IPS-NIHi11 (cell line): ENCODE measurements at regions not wholly inside any gene's neighbourhood (a gene's known extent, or its start where the extent isn't known, plus 50 kb on each side); places are given as distances from the start of the nearest gene placed in this dataset.

Experiments used
- DNase-seq: peaks from one replicate; pipeline ENCODE4 v3.0.0; 2012; ENCODE audit warnings: mixed read lengths, low spot score

- DNase-seq: no peak
Observed at GRCh38 chr4:24164054-24164693, 274.3 kb upstream of the PPARGC1A start.

DNA sequence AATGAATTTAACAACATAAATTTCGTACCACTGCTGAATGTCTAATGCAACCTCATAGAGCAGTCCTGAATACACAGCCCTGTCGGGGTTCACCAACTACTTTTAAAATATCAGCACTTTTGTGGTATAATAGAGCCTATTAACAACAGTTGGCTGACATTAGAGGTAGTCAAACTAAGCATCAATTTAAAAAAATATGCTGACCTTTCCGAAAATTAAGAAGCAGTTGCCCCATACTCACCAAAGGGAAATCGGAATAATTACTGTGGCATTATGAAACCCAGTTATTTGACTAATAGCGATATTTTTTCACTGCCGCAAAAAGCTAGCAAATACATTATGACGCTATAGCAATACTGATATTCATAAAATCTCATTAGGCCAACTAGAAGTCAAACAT, 273.5 kb upstream of the PPARGC1A start:
- no peak for DNase-seq

DNA sequence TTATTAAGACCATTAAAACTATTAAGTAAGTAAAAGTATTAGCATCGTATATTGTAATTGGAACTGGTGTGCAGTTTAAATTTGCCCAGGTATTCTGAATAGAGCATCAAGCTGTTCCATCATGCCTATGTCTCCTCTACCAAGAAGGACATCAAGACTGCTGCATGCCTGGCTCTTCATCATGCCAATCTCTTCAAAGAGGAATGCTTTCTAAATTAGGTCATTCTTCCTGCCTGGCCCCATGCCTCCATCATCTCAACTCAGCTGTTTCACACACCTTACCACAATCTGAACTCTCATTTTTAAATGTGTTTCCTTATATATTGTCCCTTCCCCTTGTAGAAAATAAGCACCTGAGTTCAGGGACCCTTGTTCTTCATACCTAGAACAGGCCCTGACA, 270.5 kb upstream of the PPARGC1A start:
- no peak for DNase-seq

GRCh38 chr4:24158031-24158430, 268.2 kb upstream of the PPARGC1A start:
- DNase-seq: no peak

GRCh38 chr4:24150034-24150433, 260.2 kb upstream of the PPARGC1A start:
- DNase-seq: no peak

DNA sequence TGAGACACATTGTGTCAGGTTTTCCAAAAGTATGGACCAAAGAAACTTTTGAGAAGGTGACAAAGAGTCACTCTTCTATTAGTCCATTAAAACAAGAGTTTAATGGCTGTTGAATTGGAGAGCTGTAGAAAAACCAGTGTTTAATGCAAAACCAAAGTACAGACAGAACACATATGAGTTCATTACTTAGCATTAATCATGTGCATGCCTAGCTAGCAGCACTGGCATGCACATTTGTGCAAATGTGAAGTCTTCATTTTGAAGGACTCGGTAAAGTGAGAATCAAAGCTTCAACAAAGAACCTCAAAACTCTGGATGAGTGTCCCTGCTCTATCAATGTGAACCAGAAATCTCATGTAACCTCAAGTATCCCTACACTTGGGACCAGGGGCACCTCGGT, 256.3 kb upstream of the PPARGC1A start:
- DNase-seq: no peak

GRCh38 chr4:24145591-24145990, 255.7 kb upstream of the PPARGC1A start:
- no peak for DNase-seq

GRCh38 chr4:24144381-24144780, 254.5 kb upstream of the PPARGC1A start:
- no peak for DNase-seq

- no peak for DNase-seq
Observed at GRCh38 chr4:24143741-24144140, 253.9 kb upstream of the PPARGC1A start.

GRCh38 chr4:24141836-24142235, 252.0 kb upstream of the PPARGC1A start:
- no peak for DNase-seq

GRCh38 chr4:24140892-24141291, 251.0 kb upstream of the PPARGC1A start:
- no peak for DNase-seq

DNA sequence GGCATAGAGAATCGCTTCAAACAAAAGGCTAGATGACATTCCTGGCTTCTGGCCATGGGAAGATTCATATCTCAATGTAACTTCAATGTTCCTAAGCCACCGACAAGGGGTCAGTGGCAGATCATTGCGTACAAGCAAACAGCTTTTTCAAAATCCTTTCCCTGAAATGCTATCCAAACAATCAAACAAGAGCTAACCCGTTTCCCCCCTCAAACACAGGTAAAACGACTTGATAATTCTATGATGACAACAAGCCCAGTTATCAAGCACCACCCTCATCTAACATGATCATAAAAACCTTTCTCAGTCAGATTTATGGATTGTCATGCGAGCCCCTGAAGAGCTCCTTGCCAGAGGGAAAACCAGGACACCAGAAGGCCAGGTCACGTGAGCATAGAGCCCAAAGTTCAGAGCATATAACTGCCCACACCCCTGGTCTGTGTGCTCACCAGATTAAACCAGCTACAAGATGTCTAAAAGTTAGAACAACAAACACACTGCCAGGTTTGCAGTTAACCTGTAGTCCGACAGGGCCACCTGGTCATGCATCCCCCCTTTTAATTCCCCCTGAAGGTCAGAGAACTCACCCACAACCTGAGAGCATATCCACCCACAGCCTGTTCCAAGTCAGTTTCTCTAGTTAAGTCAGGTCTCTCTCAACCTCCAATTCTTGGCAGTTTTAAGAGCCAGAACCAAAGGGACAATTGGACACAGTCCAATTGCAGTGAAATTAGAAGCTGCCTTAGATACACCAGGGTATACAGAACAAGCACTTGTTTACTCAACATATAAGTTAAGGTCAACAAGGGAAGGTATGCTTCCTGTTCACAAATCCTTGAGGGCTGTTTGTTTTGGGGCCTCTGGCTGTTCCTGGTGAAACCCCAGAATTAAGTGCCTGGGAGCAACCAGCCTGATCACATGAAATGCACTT, 248.1 kb upstream of the PPARGC1A start:
- DNase-seq: no peak

- DNase-seq: no peak
Observed at GRCh38 chr4:24131954-24132673, 242.3 kb upstream of the PPARGC1A start.

GRCh38 chr4:24130637-24131036, 240.8 kb upstream of the PPARGC1A start:
- no peak for DNase-seq

DNA sequence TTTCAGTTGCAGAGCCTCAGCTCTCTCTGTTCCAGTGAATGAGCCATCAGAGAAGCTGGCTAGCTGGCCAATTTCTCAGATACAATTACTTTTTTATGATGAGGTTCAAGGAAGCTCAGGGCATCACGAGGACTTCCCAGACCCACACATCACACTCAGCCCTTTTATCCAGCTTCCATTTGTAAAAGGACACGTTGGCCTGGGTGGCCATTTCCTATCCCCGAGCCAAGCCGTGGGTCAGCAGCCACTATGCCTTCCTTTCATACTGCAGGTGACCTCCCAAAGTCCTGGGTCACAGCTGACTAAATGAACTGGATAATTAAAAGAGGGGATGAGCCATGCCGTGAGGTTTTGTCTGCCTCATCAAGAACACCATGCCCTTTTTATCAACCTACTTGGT, 236.9 kb upstream of the PPARGC1A start:
- DNase-seq: no peak

DNA sequence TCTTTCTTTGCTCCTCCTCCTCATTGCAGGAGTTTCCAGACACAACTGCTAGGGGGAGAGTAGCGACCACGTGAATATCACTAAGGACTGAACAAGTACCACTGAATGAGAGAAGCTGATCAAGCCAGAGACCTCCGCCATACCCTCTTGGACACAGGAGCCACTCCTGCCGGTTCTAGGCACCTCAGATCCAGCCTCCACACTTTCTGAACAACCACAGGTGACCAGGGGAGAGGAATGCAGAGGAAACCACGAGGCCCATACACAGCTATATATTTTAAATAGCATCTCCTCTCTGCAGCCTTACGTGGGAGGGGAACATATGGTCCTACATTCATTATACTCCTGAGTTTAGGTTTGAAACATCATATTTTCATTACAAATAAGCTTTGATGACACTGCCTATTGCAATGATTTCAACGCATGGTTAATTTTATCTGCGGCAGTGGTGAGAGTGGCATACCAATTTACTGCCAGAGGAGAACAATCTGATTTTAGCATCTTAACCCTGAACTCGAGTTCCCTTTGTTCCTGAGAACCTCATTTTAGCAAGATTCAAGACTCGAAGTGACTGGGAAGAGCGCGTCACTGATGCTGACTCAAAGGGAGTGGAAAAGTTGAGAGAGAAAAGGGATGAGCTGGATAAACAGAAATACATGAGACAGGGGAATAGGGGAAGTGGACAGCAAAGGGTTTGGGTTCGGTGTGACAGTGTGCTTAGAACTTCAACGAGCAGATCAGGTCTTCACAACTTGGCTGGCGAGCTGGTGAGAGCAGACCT, 231.7 kb upstream of the PPARGC1A start:
- no peak for DNase-seq

DNA sequence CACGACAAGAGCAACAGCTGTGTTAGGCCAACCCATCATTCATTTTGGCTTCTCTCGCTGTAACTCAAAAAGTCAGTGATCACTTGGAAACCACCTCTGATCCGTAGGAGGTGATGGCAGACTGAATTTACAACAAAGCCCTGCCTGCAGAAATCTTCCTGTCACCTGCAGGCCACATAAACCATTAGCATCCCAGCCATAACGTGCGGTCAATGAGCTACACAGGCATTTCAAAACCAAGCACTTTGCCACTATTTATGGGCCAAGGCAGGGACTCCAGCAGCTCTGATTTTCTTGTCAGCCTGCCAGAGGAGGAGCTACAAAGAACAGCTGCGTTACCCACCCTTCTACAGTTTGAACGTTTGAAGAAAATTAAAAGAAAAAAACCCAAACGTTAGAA, 228.1 kb upstream of the PPARGC1A start:
- no peak for DNase-seq

DNA sequence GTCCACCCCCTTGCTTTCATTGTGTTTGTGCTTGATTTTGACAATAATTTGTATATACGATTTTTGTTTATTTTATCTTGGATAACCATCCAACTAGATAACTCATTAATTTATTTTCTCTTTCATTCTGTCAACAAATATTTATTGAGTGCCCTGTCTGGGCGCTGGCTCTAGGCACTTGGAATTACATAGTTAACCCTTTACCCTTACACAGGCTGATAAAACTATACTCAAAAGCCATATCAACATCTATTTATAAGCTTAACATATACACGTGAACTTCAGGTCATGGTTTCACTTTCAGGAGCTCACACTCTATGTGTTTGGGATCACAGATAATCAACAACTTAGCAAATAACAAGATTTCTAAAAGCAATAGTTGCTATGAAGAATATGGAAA, 226.3 kb upstream of the PPARGC1A start:
- DNase-seq: no peak

DNA sequence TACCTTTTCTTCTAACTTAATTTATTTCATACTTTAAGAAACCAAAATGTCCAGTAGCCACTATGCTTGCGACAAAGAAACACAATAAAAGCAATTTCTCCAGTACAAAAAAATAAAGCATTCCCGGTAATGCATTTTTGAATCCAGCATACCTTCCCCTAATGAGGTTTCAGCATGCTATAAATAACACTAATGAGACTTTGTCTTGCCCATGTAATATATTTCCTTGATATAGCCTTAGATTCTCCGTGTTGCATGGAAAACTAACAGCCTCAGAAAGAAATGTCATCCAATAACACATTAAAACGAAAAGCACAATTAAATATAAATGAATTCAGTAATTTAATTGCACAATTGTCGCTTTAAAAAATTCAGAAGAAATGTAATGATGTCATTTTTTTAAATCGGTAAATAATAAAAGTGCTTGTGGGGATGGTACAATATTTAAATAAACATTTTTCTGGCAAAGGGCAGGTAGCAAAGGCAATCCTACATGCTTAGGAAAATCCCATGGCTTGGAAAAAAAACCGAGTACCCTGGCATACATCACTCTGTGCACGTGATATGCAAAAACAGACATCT, 225.2 kb upstream of the PPARGC1A start:
- no peak for DNase-seq

DNA sequence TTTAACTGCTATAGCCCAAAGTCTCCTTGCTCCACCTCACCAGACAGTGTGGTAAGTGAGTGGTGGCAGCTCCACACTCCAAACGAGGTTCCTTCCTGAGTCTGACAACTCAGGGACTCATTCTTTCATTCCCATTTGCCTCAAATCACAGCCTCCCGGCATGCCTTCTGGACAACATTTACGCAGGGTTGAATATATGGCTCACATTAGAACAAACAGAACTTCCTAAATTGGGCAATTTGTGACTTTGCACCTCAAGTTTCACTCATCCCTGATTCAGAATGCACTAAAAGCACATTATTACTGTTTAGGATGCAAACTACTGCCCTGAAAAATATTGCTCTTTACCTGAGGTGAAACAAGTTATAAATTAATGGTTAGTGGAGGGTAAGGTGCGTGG, 224.6 kb upstream of the PPARGC1A start:
- no peak for DNase-seq

DNA sequence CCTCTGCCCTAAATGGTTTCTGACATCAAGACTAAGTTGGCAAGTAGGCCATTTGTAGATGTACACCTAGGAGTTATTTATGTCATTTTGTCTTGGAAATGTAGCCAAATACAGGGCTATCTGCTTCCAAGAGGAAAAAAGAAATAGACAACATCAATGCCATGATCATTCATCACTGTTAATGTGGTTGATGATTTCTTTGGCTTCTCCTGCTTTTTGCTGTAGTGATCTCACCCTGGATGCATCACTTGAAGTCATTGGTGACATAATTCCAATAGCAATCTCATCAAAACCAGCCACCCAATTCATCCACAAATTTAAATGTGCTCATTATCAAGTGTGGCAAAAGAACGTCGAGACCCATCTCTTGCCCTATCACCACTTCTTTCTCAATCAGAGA, 222.6 kb upstream of the PPARGC1A start:
- DNase-seq: no peak

GRCh38 chr4:24108567-24108966, 218.7 kb upstream of the PPARGC1A start:
- no peak for DNase-seq
